H1 (cell line): ENCODE measurements at regions not wholly inside any gene's neighbourhood (a gene's known extent, or its start where the extent isn't known, plus 50 kb on each side); places are given as distances from the start of the nearest gene placed in this dataset.

ENCODE experiments used
- CTCF ChIA-PET: fragments of 300-600 bp; sonication (Branson Sonifier 250); formaldehyde crosslinking; loops from one replicate; lab custom pipeline; 2021; ENCODE audit not compliant: partially characterized antibody; lab: Charles Lee
- POLR2A ChIA-PET: fragments of 300-600 bp; sonication (Branson Sonifier 250); formaldehyde crosslinking; loops from one replicate; lab custom pipeline; 2021; ENCODE audit warnings: inconsistent platforms; ENCODE audit not compliant: partially characterized antibody; lab: Charles Lee
- DNase-seq, 2 experiments: peaks; one replicate each; pipeline versions ENCODE4 v3.0.0 to v3.0.0-alpha.2; 2010 to 2022; ENCODE audit warnings: low spot score in 2 of 2, low read depth in 1 of 2, mixed read lengths in 1 of 2
- FAIRE-seq: peaks from 2 replicates; lab custom pipeline; 2011; peaks lifted over from hg19 to GRCh38; lab: Jason Lieb, UNC
- H2AFZ ChIP-seq: 2 replicates; pipeline ENCODE4 v1.8.1; 2012; ENCODE audit warnings: low read length, inconsistent platforms
- H2AK5ac ChIP-seq: 2 replicates; pipeline ENCODE4 v1.6.1; 2013; ENCODE audit warnings: low read depth, low read length
- H2BK120ac ChIP-seq: replicated peaks from 2 replicates; pipeline ENCODE3; 2013; ENCODE audit warnings: low read depth, low read length, inconsistent platforms
- H2BK12ac ChIP-seq: 2 replicates; pipeline ENCODE4 v1.6.1; 2013; ENCODE audit warnings: low read depth, low read length
- H2BK15ac ChIP-seq: 2 replicates; pipeline ENCODE4 v1.6.1; 2013; ENCODE audit warnings: low read length
- H2BK20ac ChIP-seq: 2 replicates; pipeline ENCODE4 v1.6.1; 2013; ENCODE audit warnings: low read length
- H2BK5ac ChIP-seq: 2 replicates; pipeline ENCODE4 v1.6.1; 2013; ENCODE audit warnings: low read depth, low read length
- H3K14ac ChIP-seq: 2 replicates; pipeline ENCODE4 v1.6.1; 2013; ENCODE audit warnings: inconsistent platforms; ENCODE audit not compliant: insufficient read length
- H3K18ac ChIP-seq: 2 replicates; pipeline ENCODE4 v1.6.1; 2013; ENCODE audit warnings: low read length; ENCODE audit errors: extremely low read depth
- H3K23ac ChIP-seq: 2 replicates; pipeline ENCODE4 v1.6.1; 2013; ENCODE audit warnings: inconsistent platforms; ENCODE audit not compliant: insufficient read length
- H3K23me2 ChIP-seq: 2 replicates; pipeline ENCODE4 v1.6.1; 2013; ENCODE audit warnings: low read depth, low read length
- H3K27ac ChIP-seq: 2 replicates; pipeline ENCODE4 v1.6.1; 2011; ENCODE audit warnings: low read depth, low read length, inconsistent platforms
- H3K27me3 ChIP-seq, 4 experiments: replicated peaks in 1 of 4; 1 replicate in 1 of 4; 2 replicates in 3 of 4; pipeline versions ENCODE4 v1.6.1 to v1.8.1; 2011 to 2013; ENCODE audit warnings: low read length in 3 of 4, mild to moderate bottlenecking in 3 of 4, inconsistent platforms in 2 of 4, mixed read lengths in 2 of 4, moderate library complexity in 1 of 4; ENCODE audit not compliant: control insufficient read depth in 3 of 4, insufficient read depth in 3 of 4; ENCODE audit errors: extremely low read depth in 1 of 4
- H3K36me3 ChIP-seq, 4 experiments: 2 replicates each; pipeline versions ENCODE4 v1.6.1 to v1.8.1; 2011 to 2013; ENCODE audit warnings: mild to moderate bottlenecking in 4 of 4, low read length in 3 of 4, moderate library complexity in 2 of 4, control low read depth in 1 of 4, inconsistent platforms in 1 of 4; ENCODE audit not compliant: insufficient read depth in 4 of 4, control insufficient read depth in 2 of 4
- H3K4ac ChIP-seq: replicated peaks from 2 replicates; pipeline ENCODE3; 2013; ENCODE audit warnings: low read length, low read depth, mixed read lengths, inconsistent platforms; ENCODE audit not compliant: insufficient read length
- H3K4me1 ChIP-seq, 4 experiments: replicated peaks in 1 of 4; 1 replicate in 1 of 4; 2 replicates in 3 of 4; pipeline versions ENCODE4 v1.6.1 to v1.8.1; 2011 to 2013; ENCODE audit warnings: low read length in 3 of 4, inconsistent platforms in 2 of 4, mixed read lengths in 1 of 4; ENCODE audit not compliant: insufficient read depth in 4 of 4, control insufficient read depth in 3 of 4
- H3K4me2 ChIP-seq, 2 experiments: 2 replicates each; pipeline versions ENCODE4 v1.6.1 to v1.8.1; 2011 to 2013; ENCODE audit warnings: low read depth in 2 of 2, low read length in 2 of 2, control low read depth in 1 of 2, inconsistent platforms in 1 of 2, mild to moderate bottlenecking in 1 of 2; ENCODE audit not compliant: insufficient read depth in 1 of 2
- H3K4me3 ChIP-seq, 4 experiments: fragments of 200-600, 300-600 bp in 1 of 4; sonication (generic), shearing (Covaris generic), sonication (Bioruptor Twin) in 1 of 4; 2 replicates each; pipeline versions ENCODE4 v1.5.1 to v1.8.1; 2011 to 2016; ENCODE audit warnings: low read length in 4 of 4, low read depth in 3 of 4, control low read depth in 2 of 4, inconsistent platforms in 2 of 4, mild to moderate bottlenecking in 2 of 4, mixed read lengths in 1 of 4, moderate library complexity in 1 of 4; ENCODE audit not compliant: insufficient read depth in 2 of 4; ENCODE audit errors: extremely low read depth in 1 of 4
- H3K56ac ChIP-seq: replicated peaks from 2 replicates; pipeline ENCODE3; 2013; ENCODE audit warnings: low read depth, mild to moderate bottlenecking, mixed read lengths, low read length, inconsistent platforms; ENCODE audit not compliant: insufficient read length
- H3K79me1 ChIP-seq: 2 replicates; pipeline ENCODE4 v1.6.1; 2013; ENCODE audit warnings: low read depth, low read length, control low read depth
- H3K79me2 ChIP-seq, 2 experiments: 2 replicates each; pipeline versions ENCODE4 v1.6.1 to v1.8.1; 2012 to 2013; ENCODE audit warnings: low read length in 2 of 2, mild to moderate bottlenecking in 2 of 2, inconsistent platforms in 1 of 2; ENCODE audit not compliant: insufficient read depth in 2 of 2, control insufficient read depth in 1 of 2
- H3K9ac ChIP-seq, 4 experiments: replicated peaks in 1 of 4; 1 replicate in 1 of 4; 2 replicates in 3 of 4; pipeline versions ENCODE4 v1.6.1 to v1.8.1; 2011 to 2013; ENCODE audit warnings: low read depth in 3 of 4, low read length in 3 of 4, control low read depth in 2 of 4, mild to moderate bottlenecking in 2 of 4, moderate library complexity in 2 of 4, inconsistent platforms in 1 of 4; ENCODE audit errors: extremely low read depth in 1 of 4
- H3K9me3 ChIP-seq, 2 experiments: 2 replicates each; pipeline versions ENCODE4 v1.6.1 to v1.8.1; 2012 to 2013; ENCODE audit warnings: mild to moderate bottlenecking in 2 of 2, moderate library complexity in 2 of 2, control low read depth in 1 of 2, inconsistent platforms in 1 of 2, low read depth in 1 of 2, low read length in 1 of 2, mixed read lengths in 1 of 2; ENCODE audit not compliant: insufficient read depth in 2 of 2
- H4K20me1 ChIP-seq, 2 experiments: replicated peaks in 1 of 2; 2 replicates each; pipeline versions ENCODE3 to v1.8.1; 2011 to 2013; ENCODE audit warnings: inconsistent platforms in 2 of 2, low read length in 2 of 2, mild to moderate bottlenecking in 1 of 2; ENCODE audit not compliant: insufficient read depth in 2 of 2, control insufficient read depth in 1 of 2
- H4K5ac ChIP-seq: 2 replicates; pipeline ENCODE4 v1.6.1; 2013; ENCODE audit warnings: low read length, low read depth, mixed read lengths, inconsistent platforms; ENCODE audit not compliant: insufficient read length
- H4K8ac ChIP-seq: 2 replicates; pipeline ENCODE4 v1.8.0; 2013; ENCODE audit warnings: mild to moderate bottlenecking, moderate library complexity, low read length, inconsistent platforms; ENCODE audit not compliant: insufficient read depth; ENCODE audit errors: extremely low read depth
- H4K91ac ChIP-seq: replicated peaks from 2 replicates; pipeline ENCODE3; 2013; ENCODE audit warnings: low read length, mixed read lengths, inconsistent platforms; ENCODE audit not compliant: insufficient read length
- BCL11A ChIP-seq, 2 experiments: IDR thresholded peaks; one replicate each; pipeline ENCODE4 v1.6.1; 2011; ENCODE audit warnings: low read depth in 2 of 2, low read length in 2 of 2, mild to moderate bottlenecking in 2 of 2
- CBX5 ChIP-seq: fragments of 300-800, 300-1000 bp; sonication (generic); IDR thresholded peaks from 2 replicates; pipeline ENCODE4 v1.7.1; 2016; ENCODE audit warnings: antibody characterized with exemption, low read length, low read depth
- HDAC2 ChIP-seq, 2 experiments: fragments of 300-600 bp in 1 of 2; sonication (generic) in 1 of 2; IDR thresholded peaks; 2 replicates each; pipeline ENCODE4 v1.6.1; 2011 to 2012; ENCODE audit warnings: low read depth in 2 of 2, low read length in 2 of 2, mild to moderate bottlenecking in 2 of 2, moderate library complexity in 2 of 2, borderline replicate concordance in 1 of 2, inconsistent platforms in 1 of 2
- HDAC6 ChIP-seq: IDR thresholded peaks from one replicate; pipeline ENCODE4 v1.7.1; 2012; ENCODE audit warnings: low read depth, mild to moderate bottlenecking, inconsistent platforms, low read length, moderate library complexity
- JUN ChIP-seq: IDR thresholded peaks from 2 replicates; pipeline ENCODE4 v1.6.1; 2011; ENCODE audit warnings: low read depth, mild to moderate bottlenecking, improper control_type of control experiment, low read length
- MAFK ChIP-seq: IDR thresholded peaks from 2 replicates; pipeline ENCODE4 v1.6.1; 2012; ENCODE audit warnings: low read depth, mild to moderate bottlenecking, improper control_type of control experiment, low read length
- RBBP5 ChIP-seq: IDR thresholded peaks from 2 replicates; pipeline ENCODE4 v1.7.1; 2012; ENCODE audit warnings: low read depth, mild to moderate bottlenecking, inconsistent platforms, low read length, moderate library complexity, borderline replicate concordance
- SIN3A ChIP-seq, 2 experiments: IDR thresholded peaks in 1 of 2; conservative IDR thresholded peaks in 1 of 2; 2 replicates each; pipeline ENCODE4 v1.6.1; 2011 to 2012; ENCODE audit warnings: low read length in 2 of 2, improper control_type of control experiment in 1 of 2, low read depth in 1 of 2, mild to moderate bottlenecking in 1 of 2
- SIRT6 ChIP-seq: IDR thresholded peaks from one replicate; pipeline ENCODE4 v1.7.1; 2012; ENCODE audit warnings: low read length, inconsistent platforms
- SP4 ChIP-seq: IDR thresholded peaks from 2 replicates; pipeline ENCODE4 v1.6.1; 2012; ENCODE audit warnings: low read length, inconsistent platforms
- TAF1 ChIP-seq: IDR thresholded peaks from 2 replicates; pipeline ENCODE4 v1.6.1; 2011; ENCODE audit warnings: mild to moderate bottlenecking, low read depth, low read length
- TCF12 ChIP-seq: IDR thresholded peaks from 2 replicates; pipeline ENCODE4 v1.6.1; 2011; ENCODE audit warnings: low read depth, mild to moderate bottlenecking, low read length
- WGBS, 2 experiments: shearing (Covaris generic) in 1 of 2; methylation state at CpG; one replicate each; pipeline versions ENCODE4 v1.1.6 to v1.1.7; 2013 to 2015; ENCODE audit warnings: low lambda C conversion rate in 2 of 2, mixed read lengths in 2 of 2, inconsistent platforms in 1 of 2, low coverage in 1 of 2, missing lambda C conversion rate in 1 of 2; ENCODE audit not compliant: insufficient replicate concordance in 2 of 2, insufficient coverage in 1 of 2, insufficient read length in 1 of 2; ENCODE audit errors: extremely low coverage in 1 of 2, missing lambda C conversion rate in 1 of 2; 5-methylcytosine and 5-hydroxymethylcytosine counted together
- TF ChIP-seq, protein P1 (sequence below): IDR thresholded peaks from 2 replicates; pipeline ENCODE4 v1.6.1; 2011; ENCODE audit warnings: low read length, improper control_type of control experiment

DNA sequence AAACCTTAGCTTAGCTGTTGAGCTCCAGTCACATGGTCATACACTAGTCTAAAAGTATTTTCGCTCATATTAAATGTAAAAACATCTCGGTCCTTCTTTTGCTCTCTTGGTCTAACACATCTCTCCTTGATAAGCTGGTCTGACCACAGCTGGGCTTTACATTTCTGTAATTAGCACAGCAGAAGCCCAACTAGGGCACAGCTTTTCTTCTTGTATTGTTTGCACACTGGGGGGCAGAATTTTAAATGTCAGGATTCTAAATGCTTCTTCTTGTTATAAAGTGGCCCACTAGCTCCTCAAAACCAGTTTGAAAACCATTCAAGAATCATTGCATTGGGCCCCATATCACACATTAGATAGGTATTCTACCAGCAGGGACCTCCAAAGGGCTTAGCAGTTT, 289.1 kb upstream of the PKN2 start:
- TF ChIP-seq BCL11A (IDR thresholded peaks at IDR 0.05; ENCODE audit: low read depth in 2 of 2, low read length in 2 of 2) (no peak), SIN3A (conservative IDR thresholded peaks at IDR 0.05 in 1 of 2, IDR thresholded peaks at IDR 0.05 in 1 of 2; ENCODE audit: low read depth in 1 of 2, low read length in 2 of 2) (no peak), TAF1 (no peak), CBX5 (no peak), SIRT6 (no peak), TCF12 (no peak), RBBP5 (no peak), HDAC2 (IDR thresholded peaks at IDR 0.05; ENCODE audit: borderline replicate concordance in 1 of 2, low read depth in 2 of 2, low read length in 2 of 2) (no peak), MAFK (no peak), SP4 (no peak), HDAC6 (no peak), JUN (no peak)
- TF ChIP-seq, protein P1, sequence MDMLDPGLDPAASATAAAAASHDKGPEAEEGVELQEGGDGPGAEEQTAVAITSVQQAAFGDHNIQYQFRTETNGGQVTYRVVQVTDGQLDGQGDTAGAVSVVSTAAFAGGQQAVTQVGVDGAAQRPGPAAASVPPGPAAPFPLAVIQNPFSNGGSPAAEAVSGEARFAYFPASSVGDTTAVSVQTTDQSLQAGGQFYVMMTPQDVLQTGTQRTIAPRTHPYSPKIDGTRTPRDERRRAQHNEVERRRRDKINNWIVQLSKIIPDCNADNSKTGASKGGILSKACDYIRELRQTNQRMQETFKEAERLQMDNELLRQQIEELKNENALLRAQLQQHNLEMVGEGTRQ: no peak
- Histone ChIP-seq H3K14ac (no peak overlapping the region), H2BK12ac (no peak overlapping the region), H3K23ac (no peak overlapping the region), H3K4me2 (no peak overlapping the region; a peak in 1 of 4 replicates), H3K27ac (no peak overlapping the region), H3K56ac (no peak overlapping the region), H2BK20ac (no peak overlapping the region), H3K4ac (no peak overlapping the region), H2AFZ (no peak overlapping the region), H3K9ac (no peak overlapping the region), H2BK15ac (no peak overlapping the region), H2BK120ac (no peak overlapping the region), H2AK5ac (no peak overlapping the region), H3K4me1 (no peaks in the 10 kb centered on the region), H3K23me2 (no peaks in the 10 kb centered on the region), H3K36me3 (no peaks in the 10 kb centered on the region), H4K91ac (no peak overlapping the region), H3K27me3 (no peaks in the 10 kb centered on the region), H4K20me1 (no peaks in the 10 kb centered on the region), H3K79me2 (no peaks in the 10 kb centered on the region), H3K79me1 (no peaks in the 10 kb centered on the region), H3K9me3 (no peaks in the 10 kb centered on the region), H3K18ac (no peak overlapping the region), H4K5ac (no peak overlapping the region), H2BK5ac (no peak overlapping the region), H4K8ac (no peak overlapping the region), H3K4me3 (no peak overlapping the region)
- FAIRE-seq (no peak), DNase-seq (no peak)
- ChIA-PET POLR2A (no interaction called here), CTCF (interaction anchor here (0.6 to 1.2 kb wide), 4 partner anchors 15 to 1068 kb away, joined by 3 to 4 read pairs (median 3); no protein-coding TSS in a partner anchor)
- 89% methylated on average over 2 of the region's 2 CpGs; no CpG with 5 or more reads in 1 of the 2 experiments for WGBS, 2 experiments
